Dedifferentiated amniotic fluid mesenchymal stem cell (primary cell): ENCODE measurements at regions not wholly inside any gene's neighbourhood (a gene's known extent, or its start where the extent isn't known, plus 50 kb on each side); places are given as distances from the start of the nearest gene placed in this dataset.

Source experiments
- DNase-seq: peaks from one replicate; pipeline ENCODE4 v3.0.0-alpha.2; 2016; ENCODE audit errors: extremely low spot score

- no peak for DNase-seq
Measured at GRCh38 chr4:96766359-96766758, 926.5 kb downstream of the PDHA2 start.

- DNase-seq, result peak; percentile 27
Measured at GRCh38 chr4:96767815-96768480, 928.1 kb downstream of the PDHA2 start.

- no peak for DNase-seq
Measured at GRCh38 chr4:96775501-96775900, 935.6 kb downstream of the PDHA2 start.

GRCh38 chr4:96776920-96777527, 937.1 kb downstream of the PDHA2 start:
- DNase-seq, result no peak

- DNase-seq, result no peak
Measured at GRCh38 chr4:96784336-96784735, 944.4 kb downstream of the PDHA2 start.

- no peak for DNase-seq
Measured at GRCh38 chr4:96786306-96786705, 946.4 kb downstream of the PDHA2 start.

- DNase-seq, result no peak
Measured at GRCh38 chr4:96787766-96788165, 947.9 kb downstream of the PDHA2 start.

- no peak for DNase-seq
Measured at GRCh38 chr4:96809563-96809962, 969.7 kb downstream of the PDHA2 start.

GRCh38 chr4:96827086-96827485, 987.2 kb downstream of the PDHA2 start:
- no peak for DNase-seq

- DNase-seq, result no peak
Measured at GRCh38 chr4:96833831-96834230, 993.9 kb downstream of the PDHA2 start.

GRCh38 chr4:96835991-96836390, 996.1 kb downstream of the PDHA2 start:
- DNase-seq, result no peak

GRCh38 chr4:96839441-96839840, 999.5 kb downstream of the PDHA2 start:
- DNase-seq, result no peak

GRCh38 chr4:96841801-96842200, 1001.9 kb downstream of the PDHA2 start:
- DNase-seq, result no peak

- no peak for DNase-seq
Measured at GRCh38 chr4:96844858-96845490, 1005.1 kb downstream of the PDHA2 start.

- DNase-seq, result no peak
Measured at GRCh38 chr4:96845819-96846218, 1005.9 kb downstream of the PDHA2 start.

- DNase-seq, result no peak
Measured at GRCh38 chr4:96874657-96875056, 1034.8 kb downstream of the PDHA2 start.

GRCh38 chr4:96879527-96879926, 1039.6 kb downstream of the PDHA2 start:
- DNase-seq, result no peak

- DNase-seq, result no peak
Measured at GRCh38 chr4:96887857-96888256, 1048.0 kb downstream of the PDHA2 start.

GRCh38 chr4:96894621-96895020, 1054.7 kb downstream of the PDHA2 start:
- no peak for DNase-seq

- DNase-seq, result no peak
Measured at GRCh38 chr4:96895826-96896225, 1055.9 kb downstream of the PDHA2 start.

GRCh38 chr4:96912716-96913115, 1072.8 kb downstream of the PDHA2 start:
- DNase-seq, result no peak

GRCh38 chr4:96913441-96914080, 1073.7 kb downstream of the PDHA2 start:
- DNase-seq, result no peak

- DNase-seq, result no peak
Measured at GRCh38 chr4:96916711-96917110, 1076.8 kb downstream of the PDHA2 start.
